Right lobe of liver (tissue), 4 donors: ENCODE measurements at regions not wholly inside any gene's neighbourhood (a gene's known extent, or its start where the extent isn't known, plus 50 kb on each side); places are given as distances from the start of the nearest gene placed in this dataset.

Experiments used
- POLR2A ChIP-seq: fragments of 450-650 bp; IDR thresholded peaks from one replicate; pipeline ENCODE4 v1.6.1; 2017; ENCODE audit warnings: antibody characterized with exemption, mild to moderate bottlenecking
- TF ChIP-seq, protein P1 (sequence below), 4 donors: fragments of 200-600 bp in 3 of 4; fragments of 450-650 bp in 1 of 4; IDR thresholded peaks; one replicate each; pipeline versions ENCODE4 v1.5.1 to v1.8.0; 2016 to 2022; ENCODE audit warnings: antibody characterized with exemption in 4 of 4, mild to moderate bottlenecking in 2 of 4
- donor health status: DM: no; HTN: no; CAD: no.
- donor health status: DM: no; HTN: no; CAD: no.
- donor health status: DM: no; HTN: yes; CAD: no.

DNA sequence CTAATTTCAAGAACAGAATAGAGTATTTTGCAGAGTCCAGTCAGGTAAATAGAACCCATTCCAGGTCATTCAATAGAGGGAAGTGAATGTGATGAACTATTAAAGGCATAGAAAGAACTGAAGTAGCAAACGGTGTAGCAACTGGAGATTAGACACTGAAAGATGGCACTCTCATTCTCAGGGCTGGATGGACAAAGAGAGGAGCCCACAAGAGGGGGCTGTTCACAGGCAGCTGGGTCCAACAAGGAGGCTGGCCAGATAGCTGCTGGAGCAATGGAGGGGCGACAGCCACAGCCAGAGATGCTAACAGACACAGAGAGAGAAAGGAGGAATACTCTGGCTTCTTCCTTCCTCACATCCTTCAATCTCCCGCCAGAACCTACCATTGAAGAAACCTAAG, 93.1 kb upstream of the SMARCA2 start:
- TF ChIP-seq POLR2A, result no peak
- TF ChIP-seq, protein P1, sequence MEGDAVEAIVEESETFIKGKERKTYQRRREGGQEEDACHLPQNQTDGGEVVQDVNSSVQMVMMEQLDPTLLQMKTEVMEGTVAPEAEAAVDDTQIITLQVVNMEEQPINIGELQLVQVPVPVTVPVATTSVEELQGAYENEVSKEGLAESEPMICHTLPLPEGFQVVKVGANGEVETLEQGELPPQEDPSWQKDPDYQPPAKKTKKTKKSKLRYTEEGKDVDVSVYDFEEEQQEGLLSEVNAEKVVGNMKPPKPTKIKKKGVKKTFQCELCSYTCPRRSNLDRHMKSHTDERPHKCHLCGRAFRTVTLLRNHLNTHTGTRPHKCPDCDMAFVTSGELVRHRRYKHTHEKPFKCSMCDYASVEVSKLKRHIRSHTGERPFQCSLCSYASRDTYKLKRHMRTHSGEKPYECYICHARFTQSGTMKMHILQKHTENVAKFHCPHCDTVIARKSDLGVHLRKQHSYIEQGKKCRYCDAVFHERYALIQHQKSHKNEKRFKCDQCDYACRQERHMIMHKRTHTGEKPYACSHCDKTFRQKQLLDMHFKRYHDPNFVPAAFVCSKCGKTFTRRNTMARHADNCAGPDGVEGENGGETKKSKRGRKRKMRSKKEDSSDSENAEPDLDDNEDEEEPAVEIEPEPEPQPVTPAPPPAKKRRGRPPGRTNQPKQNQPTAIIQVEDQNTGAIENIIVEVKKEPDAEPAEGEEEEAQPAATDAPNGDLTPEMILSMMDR (IDR thresholded peaks at IDR 0.05), result no peak
